Umbilical cord (tissue), 1 donor: ENCODE measurements at regions not wholly inside any gene's neighbourhood (a gene's known extent, or its start where the extent isn't known, plus 50 kb on each side); places are given as distances from the start of the nearest gene placed in this dataset.

Source experiments
- DNase-seq: peaks from one replicate; pipeline ENCODE4 v3.0.0-alpha.2; 2015; ENCODE audit warnings: low spot score

DNA sequence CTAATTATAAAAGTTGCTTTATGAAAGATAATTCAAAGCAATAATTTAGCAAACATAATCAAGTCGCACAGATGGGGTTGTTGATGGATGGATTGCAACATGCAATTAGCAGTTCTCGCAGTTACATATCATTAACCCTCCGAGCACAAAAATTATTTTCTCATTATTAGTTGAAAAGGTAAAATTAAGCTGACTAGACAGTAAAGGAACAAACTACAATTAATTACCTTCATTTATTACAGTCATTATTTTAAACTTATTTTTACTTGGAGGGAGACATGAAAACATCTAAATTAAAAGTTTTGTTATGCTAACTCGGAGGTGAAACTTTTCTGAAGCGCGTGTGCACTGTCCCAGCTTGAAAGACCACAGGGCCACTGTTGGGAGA lies 146.9 kb downstream of the PHETA1 start:
- no peak for DNase-seq

DNA sequence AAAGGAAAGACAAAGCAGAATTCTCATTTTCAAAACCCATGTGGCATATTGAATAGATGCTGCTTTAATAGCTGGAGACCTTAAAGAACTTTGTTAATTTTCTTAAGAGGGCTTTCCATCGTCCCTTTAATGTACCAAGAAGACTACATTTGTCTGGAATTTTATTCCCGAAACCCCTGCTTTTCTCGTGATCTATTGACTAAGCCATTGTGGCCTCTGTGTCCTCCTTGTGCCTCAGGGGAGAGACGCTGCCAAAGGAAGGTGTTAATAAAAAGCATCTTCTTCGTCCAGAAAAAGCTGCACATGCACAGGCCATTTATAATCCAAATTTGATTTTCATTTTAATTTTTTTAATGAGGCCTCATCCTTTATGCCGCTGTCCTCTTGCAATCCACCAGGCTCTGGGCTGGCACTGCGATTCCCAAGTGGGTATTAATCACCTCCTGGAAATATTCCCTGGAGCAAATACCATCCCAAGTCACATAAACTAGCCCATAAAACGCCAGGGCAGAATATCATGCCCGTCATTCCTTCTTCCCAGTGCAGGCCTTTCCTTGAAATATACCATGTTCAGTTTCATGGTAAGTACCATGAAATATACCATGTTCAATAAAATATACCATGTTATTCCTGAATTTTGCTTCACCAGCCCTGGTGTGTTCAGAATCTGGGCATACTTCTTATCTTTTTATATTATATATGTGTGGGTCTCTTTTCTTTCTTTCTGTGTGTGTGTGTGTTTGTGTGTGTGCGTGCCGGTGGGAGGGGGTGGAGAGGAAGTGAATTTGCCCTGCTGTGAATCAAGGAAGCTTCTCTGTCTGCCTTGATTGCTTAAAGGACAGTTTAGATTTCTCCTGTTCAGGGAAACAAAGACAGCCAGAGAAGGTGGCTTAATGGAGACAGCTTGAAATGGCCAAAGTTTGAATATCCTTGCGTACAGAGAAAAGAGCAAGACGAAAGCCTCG lies 147.6 kb downstream of the PHETA1 start:
- DNase-seq, result no peak

- no peak for DNase-seq
Observed at GRCh38 chr12:111220363-111220762, 148.5 kb downstream of the PHETA1 start.

DNA sequence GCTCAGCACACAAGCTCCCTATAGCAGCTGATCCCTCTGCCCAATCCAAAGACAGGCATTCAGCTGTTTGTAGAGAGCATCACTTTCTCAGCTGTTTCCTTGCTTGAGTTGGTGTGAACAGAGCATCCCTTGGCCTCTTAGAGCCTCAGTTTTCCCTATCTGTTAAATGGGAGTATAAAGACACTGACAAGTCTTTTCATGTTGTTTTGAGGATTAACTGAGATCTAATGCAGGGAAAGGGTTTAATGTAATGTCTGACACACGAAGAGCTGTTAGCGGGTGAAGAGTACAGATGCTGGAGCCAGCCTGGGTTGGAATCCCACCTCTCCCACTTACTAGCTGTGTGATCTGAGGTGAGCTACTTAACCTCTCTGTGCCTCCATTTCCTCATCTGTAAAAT lies 149.5 kb downstream of the PHETA1 start:
- DNase-seq, result no peak

- no peak for DNase-seq
Observed at GRCh38 chr12:111218499-111218898, 150.4 kb downstream of the PHETA1 start.

GRCh38 chr12:111216387-111217159 lies 152.3 kb downstream of the PHETA1 start:
- DNase-seq, result no peak

- DNase-seq, result no peak
Observed at GRCh38 chr12:111215881-111216280, 153.0 kb downstream of the PHETA1 start.

GRCh38 chr12:111214401-111214800 lies 154.5 kb downstream of the PHETA1 start:
- no peak for DNase-seq

DNA sequence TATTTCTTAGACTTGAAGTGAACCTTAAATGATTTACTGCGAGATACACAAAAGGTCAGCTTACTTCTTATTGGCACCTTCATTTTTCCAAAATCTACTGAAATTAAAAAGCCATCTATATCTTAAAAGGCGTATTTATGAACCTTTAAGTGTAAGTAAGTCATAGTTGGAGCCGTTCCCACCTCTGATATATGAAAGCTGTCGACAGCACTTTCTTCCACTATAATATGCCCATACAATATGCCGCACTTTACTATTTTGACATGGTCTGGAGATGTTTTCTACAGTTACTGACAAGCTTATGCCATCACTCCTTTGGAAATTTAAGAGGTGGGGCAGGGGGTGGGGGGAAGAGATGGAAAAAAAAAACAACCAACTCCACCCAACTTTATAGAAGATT lies 155.3 kb downstream of the PHETA1 start:
- no peak for DNase-seq

GRCh38 chr12:111212814-111213456 lies 156.0 kb downstream of the PHETA1 start:
- DNase-seq, result no peak

GRCh38 chr12:111211910-111212757 lies 156.8 kb downstream of the PHETA1 start:
- no peak for DNase-seq

DNA sequence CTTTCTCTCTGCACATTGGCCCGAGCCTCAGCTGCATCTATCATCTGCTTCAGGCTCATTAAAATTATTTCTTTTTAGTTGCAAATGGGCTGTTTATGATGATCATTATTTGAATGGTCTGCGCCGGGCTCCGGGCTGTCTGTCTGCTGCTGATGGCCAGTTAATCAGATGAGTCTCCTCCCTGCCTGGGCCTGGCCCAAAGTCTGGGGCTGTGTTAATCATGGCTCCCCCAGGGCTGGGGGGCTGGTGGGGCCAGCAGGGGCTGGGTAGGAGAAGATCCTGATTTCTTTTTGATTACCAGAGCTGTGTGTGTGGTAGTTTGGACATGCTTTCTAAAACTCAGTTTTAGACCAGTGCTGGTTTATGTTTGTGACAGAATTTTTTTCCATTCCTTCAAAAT lies 159.1 kb downstream of the PHETA1 start:
- DNase-seq, result no peak

- no peak for DNase-seq
Observed at GRCh38 chr12:111207761-111208160, 161.1 kb downstream of the PHETA1 start.

DNA sequence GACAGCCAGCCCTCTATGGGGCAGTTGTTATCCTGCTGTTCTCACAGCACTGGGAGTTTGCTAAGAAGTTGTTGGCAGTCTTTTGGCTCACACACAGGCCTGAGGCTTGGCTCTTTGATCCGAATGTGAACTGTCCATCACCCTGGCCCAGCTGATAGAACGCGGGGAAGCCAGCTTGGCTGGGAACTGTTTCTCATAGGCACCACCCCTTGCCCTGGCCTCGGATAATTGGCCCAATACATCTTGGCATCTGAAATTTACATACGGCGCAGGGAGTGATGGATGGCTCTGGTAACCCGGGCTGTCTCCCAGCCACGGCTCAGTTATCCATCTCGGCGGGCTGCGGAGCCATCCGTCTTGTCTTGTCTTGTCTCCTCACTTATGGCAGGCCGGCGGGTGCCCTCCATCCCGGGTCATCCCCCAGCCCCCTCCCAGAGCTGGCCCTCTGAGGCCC lies 164.1 kb downstream of the PHETA1 start:
- DNase-seq, result no peak

DNA sequence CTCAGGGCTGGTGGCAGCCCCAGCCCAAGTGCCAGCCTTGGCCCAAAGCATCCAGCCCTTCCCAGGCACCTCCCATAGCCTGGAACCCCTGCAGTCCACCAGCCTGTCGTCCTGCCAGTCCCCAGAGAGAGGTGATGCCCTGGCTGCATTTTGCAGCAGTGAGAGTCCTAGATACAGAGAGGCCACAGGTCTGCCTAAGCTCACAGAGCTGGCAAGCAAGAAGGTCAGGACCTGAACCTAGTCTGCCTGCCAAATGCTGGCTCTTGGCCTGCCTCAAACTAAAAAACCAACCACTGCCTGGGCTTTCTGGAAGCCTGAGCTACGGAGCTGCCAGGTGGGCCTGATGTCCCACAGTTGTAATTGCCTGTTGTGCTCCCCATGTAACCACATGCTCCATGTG lies 164.9 kb downstream of the PHETA1 start:
- DNase-seq, result no peak

DNA sequence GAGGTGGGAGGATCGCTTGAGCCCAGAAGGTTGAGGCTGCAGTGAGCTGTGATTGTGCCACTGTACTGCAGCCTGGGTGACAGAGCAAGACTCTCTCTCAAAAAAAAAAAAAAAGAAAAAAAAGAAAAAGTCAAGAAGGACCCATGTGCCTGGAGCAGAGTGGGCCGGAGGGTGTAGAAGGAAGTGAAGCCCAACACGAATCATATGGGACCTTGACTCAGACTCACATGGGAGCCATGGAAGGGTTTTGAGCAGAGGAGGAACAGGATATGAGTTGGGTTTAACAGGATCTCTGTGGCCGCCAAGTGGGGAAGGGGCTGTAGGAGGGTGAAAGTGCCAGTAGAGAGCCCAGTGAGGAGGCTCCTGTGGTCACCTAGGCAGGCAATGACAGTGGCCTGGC lies 165.4 kb downstream of the PHETA1 start:
- DNase-seq, result no peak

DNA sequence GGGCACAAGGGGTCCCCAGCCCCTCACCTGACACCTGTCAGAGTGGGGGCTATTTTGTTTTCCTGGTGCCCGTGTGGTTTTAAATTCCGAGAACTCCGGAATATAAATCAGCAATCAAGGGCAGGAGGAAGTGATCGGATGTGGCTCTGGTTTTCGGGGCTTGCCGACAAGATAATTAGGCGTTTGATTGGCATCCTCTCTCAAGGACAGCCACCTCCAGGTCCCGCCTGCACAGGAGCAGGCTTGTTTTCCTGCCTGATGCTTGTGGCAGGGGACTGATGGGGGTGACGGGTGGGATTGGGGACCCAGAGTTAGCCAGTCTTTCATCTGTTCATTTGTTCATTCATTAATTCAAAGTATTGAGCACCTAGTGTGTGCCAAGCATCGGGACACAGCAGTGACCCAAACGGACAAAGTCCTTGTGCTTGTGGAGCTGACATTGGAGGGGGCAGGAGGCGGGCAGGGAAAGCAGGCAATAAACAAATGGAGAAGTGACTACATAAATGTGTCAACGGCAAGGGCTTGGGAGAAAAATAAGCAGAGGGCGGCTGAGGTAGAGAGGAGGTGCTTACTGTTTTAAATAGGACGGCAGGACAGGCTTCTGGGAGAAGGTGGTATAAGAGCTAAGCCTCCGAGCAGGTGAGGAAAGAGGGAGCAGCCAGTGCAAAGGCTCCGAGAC lies 166.5 kb downstream of the PHETA1 start:
- no peak for DNase-seq

- DNase-seq, result no peak
Observed at GRCh38 chr12:111201495-111202236, 167.2 kb downstream of the PHETA1 start.

DNA sequence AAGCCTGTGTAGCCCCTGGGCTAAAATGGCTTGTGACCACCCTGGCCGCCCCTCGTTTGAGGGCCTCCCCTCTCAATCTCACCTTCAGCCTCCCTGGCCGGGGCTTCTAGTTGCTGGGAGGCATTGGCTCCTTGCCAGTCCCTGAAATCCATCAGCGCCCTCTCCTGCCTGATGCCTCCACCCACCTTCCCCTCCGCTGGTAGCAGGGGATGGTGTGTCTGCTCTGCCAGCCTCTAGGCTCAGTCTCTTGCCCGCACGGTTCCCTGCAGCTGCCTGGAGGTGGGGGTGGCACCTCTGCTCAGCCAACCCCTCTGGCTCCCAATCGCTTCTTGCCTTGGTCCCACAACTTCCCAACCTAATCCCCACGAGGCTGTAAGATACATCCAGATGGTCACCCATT lies 167.9 kb downstream of the PHETA1 start:
- no peak for DNase-seq

DNA sequence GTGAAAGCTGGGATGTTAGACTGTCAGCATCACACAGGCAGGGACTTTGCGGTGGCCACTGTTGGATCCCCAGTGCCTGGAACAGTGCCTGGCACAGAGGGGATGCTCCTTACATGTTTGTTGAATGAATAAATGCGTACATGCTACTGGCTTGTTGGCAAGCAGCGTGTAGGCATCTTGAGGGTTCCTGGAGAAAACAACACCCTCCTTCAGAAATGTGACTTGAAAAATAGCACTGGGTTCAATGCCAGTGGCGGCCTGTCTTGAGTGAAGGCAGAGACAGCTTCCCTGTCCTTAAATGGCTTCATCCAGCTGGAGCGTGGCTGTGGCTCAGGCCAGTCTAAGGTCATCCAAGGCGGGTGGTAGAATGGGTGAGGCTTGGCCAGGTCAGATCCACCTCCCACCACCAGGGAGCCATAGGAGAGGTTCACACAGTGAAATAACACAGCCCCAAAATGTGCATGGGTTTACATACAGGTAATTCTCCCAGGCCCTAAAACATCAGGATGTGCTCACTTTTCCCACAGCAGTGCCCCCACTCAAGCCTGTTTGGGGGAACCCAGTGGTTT lies 171.4 kb downstream of the PHETA1 start:
- no peak for DNase-seq
